K562 (cell line): ENCODE measurements at regions not wholly inside any gene's neighbourhood (a gene's known extent, or its start where the extent isn't known, plus 50 kb on each side); places are given as distances from the start of the nearest gene placed in this dataset.

ENCODE experiments used
- ATAC-seq: fragments of 200-7000 bp; cut with Tn5 transposase; 3 replicates; pipeline ENCODE4 v1.9.1; 2020; ENCODE audit warnings: moderate library complexity
- BruUV-seq: library from RNA; stranded (reverse); fragments of 400-500 nt; replicated peaks from 2 replicates; lab custom pipeline; 2021; lab: Mats Ljungman, UMichigan
- CTCF ChIA-PET: fragments of 300-600 bp; formaldehyde crosslinking; extraction: SDS; loops from one replicate; lab custom pipeline; 2021; ENCODE audit warnings: low intra/inter-chr PET ratio; lab: Yijun Ruan, JAX
- POLR2A ChIA-PET: fragments of 300-600, 350-650 bp; sonication (Branson Sonifier 250); formaldehyde crosslinking; extraction: SDS; loops from one replicate; lab custom pipeline; 2021; ENCODE audit warnings: antibody characterized with exemption, inconsistent platforms; lab: Yijun Ruan, JAX
- DNase-seq, 4 experiments: peaks; one replicate each; pipeline versions ENCODE4 v3.0.0 to v3.0.0-alpha.2; 2011 to 2018; ENCODE audit warnings: low spot score in 3 of 4, mixed read lengths in 3 of 4; ENCODE audit errors: extremely low read depth in 1 of 4
- FAIRE-seq: peaks from 2 replicates; lab custom pipeline; 2011; peaks lifted over from hg19 to GRCh38; lab: Jason Lieb, UNC
- H2AFZ ChIP-seq: 2 replicates; pipeline ENCODE4 v1.6.0; 2011; ENCODE audit warnings: low read depth, low read length, control low read depth, inconsistent platforms
- H3K27ac ChIP-seq: fragments of 200-600 bp; 3 replicates; pipeline ENCODE4 v1.8.0; 2011; ENCODE audit warnings: low read depth, mild to moderate bottlenecking, control low read depth, inconsistent platforms, low read length, moderate library complexity, mixed read lengths; ENCODE audit errors: extremely low read depth
- H3K27me3 ChIP-seq, 2 experiments: fragments of 300-600 bp in 1 of 2; 2 replicates in 1 of 2; 3 replicates in 1 of 2; pipeline versions ENCODE4 v1.6.0 to v1.8.0; 2011; ENCODE audit warnings: inconsistent platforms in 2 of 2, low read length in 2 of 2, mild to moderate bottlenecking in 1 of 2, mixed read lengths in 1 of 2, moderate library complexity in 1 of 2; ENCODE audit not compliant: control insufficient read depth in 2 of 2, insufficient read depth in 2 of 2
- H3K36me3 ChIP-seq: fragments of 300-600 bp; 3 replicates; pipeline ENCODE4 v1.8.0; 2011; ENCODE audit warnings: mild to moderate bottlenecking, low read length, inconsistent platforms; ENCODE audit not compliant: control insufficient read depth, insufficient read depth
- H3K4me1 ChIP-seq, 2 experiments: fragments of 200-600 bp in 1 of 2; replicated peaks in 1 of 2; 2 replicates in 1 of 2; 3 replicates in 1 of 2; pipeline versions ENCODE4 v1.5.1 to v1.8.0; 2011; ENCODE audit warnings: inconsistent platforms in 2 of 2, low read length in 2 of 2, mild to moderate bottlenecking in 1 of 2, mixed read lengths in 1 of 2, moderate library complexity in 1 of 2; ENCODE audit not compliant: control insufficient read depth in 2 of 2, insufficient read depth in 2 of 2
- H3K4me2 ChIP-seq: 2 replicates; pipeline ENCODE4 v1.6.1; 2011; ENCODE audit warnings: low read length, control low read depth, inconsistent platforms, mixed read lengths; ENCODE audit not compliant: insufficient read depth
- H3K4me3 ChIP-seq: fragments of 200-600 bp; sonication (generic), shearing (Covaris generic); 2 replicates; pipeline ENCODE4 v1.5.1; 2016; ENCODE audit warnings: control low read depth, inconsistent platforms
- H3K79me2 ChIP-seq: fragments of 200-600 bp; 3 replicates; pipeline ENCODE4 v1.8.0; 2011; ENCODE audit warnings: low read length, inconsistent platforms; ENCODE audit not compliant: control insufficient read depth, insufficient read depth
- H3K9ac ChIP-seq, 2 experiments: 2 replicates each; pipeline versions ENCODE4 v1.6.0 to v1.6.1; 2011; ENCODE audit warnings: low read depth in 2 of 2, low read length in 2 of 2, control low read depth in 1 of 2, inconsistent platforms in 1 of 2, mild to moderate bottlenecking in 1 of 2, mixed read lengths in 1 of 2; ENCODE audit not compliant: insufficient read depth in 1 of 2
- H3K9me1 ChIP-seq: one replicate; pipeline ENCODE4 v1.6.0; 2011; ENCODE audit warnings: inconsistent platforms, mild to moderate bottlenecking, low read length, moderate library complexity; ENCODE audit not compliant: control insufficient read depth, insufficient read depth
- H3K9me3 ChIP-seq: replicated peaks from 2 replicates; pipeline ENCODE4 v1.5.1; 2011; ENCODE audit warnings: low read depth, low read length, inconsistent platforms; ENCODE audit not compliant: control insufficient read depth, insufficient read depth
- H4K20me1 ChIP-seq: replicated peaks from 2 replicates; pipeline ENCODE4 v1.6.1; 2011; ENCODE audit warnings: low read length, inconsistent platforms, mixed read lengths; ENCODE audit not compliant: control insufficient read depth, insufficient read depth
- CHD7 ChIP-seq: fragments of 200-600 bp; sonication (generic); IDR thresholded peaks from one replicate; pipeline ENCODE4 v1.6.1; 2012; ENCODE audit warnings: mild to moderate bottlenecking, low read depth, low read length, inconsistent platforms
- POLR2A ChIP-seq: fragments of 450-650 bp; conservative IDR thresholded peaks from 2 replicates; pipeline ENCODE4 v1.6.1; 2016
- ZC3H11A ChIP-seq: IDR thresholded peaks from 2 replicates; pipeline ENCODE4 v1.6.1; 2012; ENCODE audit warnings: low read depth, low read length, improper control_type of control experiment
- ZC3H4 ChIP-seq: sonication (generic); formaldehyde crosslinking; IDR thresholded peaks from 2 replicates; pipeline ENCODE4 v1.9.0; 2021; ENCODE audit warnings: missing genetic modification reagents, borderline replicate concordance
- ZNF253 ChIP-seq: fragments of 250-450 bp; sonication (Bioruptor Pico); conservative IDR thresholded peaks from 2 replicates; pipeline ENCODE4 v1.6.1; 2021; ENCODE audit warnings: mild to moderate bottlenecking
- WGBS: fragments of 100-300 bp; shearing (Covaris generic); methylation state at CpG from one replicate; pipeline ENCODE4 v1.1.6; 2016; ENCODE audit warnings: low coverage, mixed read lengths; ENCODE audit not compliant: insufficient coverage; ENCODE audit errors: missing lambda C conversion rate; 5-methylcytosine and 5-hydroxymethylcytosine counted together
- in situ Hi-C: fragments of 300-500 bp; cut with MboI; formaldehyde crosslinking; loops from 4 replicates; pipeline ENCODE4 v1.15.0; 2018; ENCODE audit warnings: inconsistent platforms, mixed read lengths
- intact Hi-C: fragments of 100-400 bp; cut with micrococcal nuclease; formaldehyde crosslinking; loops from 2 replicates; pipeline ENCODE4 v1.14.2; 2022

GRCh38 chr17:49907279-49907678 lies 59.4 kb upstream of the TAC4 start (continued):
- TF ChIP-seq POLR2A (no peak), ZC3H11A (no peak), ZC3H4 (no peak), ZNF253 (CRISPR knock-in tag) (no peak)

GRCh38 chr17:49908782-49909714 lies 59.9 kb upstream of the DLX4 start:
- intact Hi-C loops = no loop called here
- H3K9me3 ChIP-seq = 0 out of 2 replicates have a peak, but pooled peaks cover 2% of the 10 kb centered on the region
- H3K9me1 ChIP-seq = no peaks in the 10 kb centered on the region
- H3K4me2 ChIP-seq = no peak overlapping the region
- no peak overlapping the region for H3K4me3 ChIP-seq
- ATAC-seq (no peak), DNase-seq (no peak), FAIRE-seq (no peak)
- no TSS peak for BruUV-seq
- H3K79me2 ChIP-seq = no peaks in the 10 kb centered on the region
- H2AFZ ChIP-seq = no peak overlapping the region
- no peak overlapping the region for H3K27ac ChIP-seq
- H4K20me1 ChIP-seq = peaks cover 12% of the 10 kb centered on the region; the same call in 1 of the 2 replicates
- in situ Hi-C loops = no loop called here
- peaks cover 29 to 86% of the 10 kb centered on the region in 2 experiments; a peak in 4 of 5 replicates for H3K27me3 ChIP-seq
- POLR2A ChIA-PET = no interaction called here
- no peaks in the 10 kb centered on the region for H3K36me3 ChIP-seq
- no peak overlapping the region; a peak in 1 of 4 replicates for H3K9ac ChIP-seq
- CTCF ChIA-PET = no interaction called here
- 2% methylated on average over 20 of the region's 23 CpGs for WGBS
- H3K4me1 ChIP-seq = peaks cover 0 to 9% of the 10 kb centered on the region in 2 experiments; a peak in 3 of 5 replicates
- TF ChIP-seq CHD7 = no peak
